ENCODE measurements at regions not wholly inside any gene's neighbourhood (a gene's known extent, or its start where the extent isn't known, plus 50 kb on each side); places are given as distances from the start of the nearest gene placed in this dataset.

GRCh38 chr4:115648786-115649185, 535.4 kb upstream of the NDST4 start:
- no peaks in the 10 kb centered on the region for H3K9me3 ChIP-seq
- in situ Hi-C loops (cut with MboI; ENCODE audit: low pct_ligation_motif_present in 1 of 4, low pct_unique_long_range_greater_than_20kb in 1 of 4, low sequenced_read_pairs in 3 of 4) = no loop called here
- H3K4me1 ChIP-seq = no peaks in the 10 kb centered on the region
- TF ChIP-seq CTCF (IDR thresholded peaks at IDR 0.05) = no peak
- no peak for TF ChIP-seq EP300 (IDR thresholded peaks at IDR 0.05; ENCODE audit: low read depth)
- TF ChIP-seq POLR2AphosphoS5 (IDR thresholded peaks at IDR 0.05) = no peak
- no peak for TF ChIP-seq POLR2A (IDR thresholded peaks at IDR 0.05)
- H3K27me3 ChIP-seq = no peaks in the 10 kb centered on the region
- intact Hi-C loops (cut with DNase I; ENCODE audit: low total_unique reads) = no loop called here
- no peaks in the 10 kb centered on the region for H3K36me3 ChIP-seq
- H3K27ac ChIP-seq = no peak overlapping the region
- no peak for DNase-seq
- no peak overlapping the region for H3K4me3 ChIP-seq
- 55 to 63% methylated on average over 1 of the region's 1 CpG for WGBS, 2 donors (ENCODE audit: low coverage in 1 of 2)

- intact Hi-C loops (cut with DNase I; ENCODE audit: low total_unique reads) (no loop called here), in situ Hi-C loops (cut with MboI; ENCODE audit: low pct_ligation_motif_present in 1 of 4, low pct_unique_long_range_greater_than_20kb in 1 of 4, low sequenced_read_pairs in 3 of 4) (no loop called here)
- 58 to 65% methylated on average over 3 of the region's 3 CpGs for WGBS, 2 donors (ENCODE audit: low coverage in 1 of 2)
Measured at GRCh38 chr4:115629270-115629669, 515.9 kb upstream of the NDST4 start.

GRCh38 chr4:115609631-115610030, 496.2 kb upstream of the NDST4 start:
- Histone ChIP-seq H3K4me1 (no peaks in the 10 kb centered on the region), H3K9me3 (no peaks in the 10 kb centered on the region), H3K27me3 (no peaks in the 10 kb centered on the region), H3K27ac (no peak overlapping the region), H3K36me3 (no peaks in the 10 kb centered on the region), H3K4me3 (no peak overlapping the region)
- 78 to 91% methylated on average over 2 of the region's 2 CpGs for WGBS, 2 donors (ENCODE audit: low coverage in 1 of 2)
- DNase-seq = no peak
- in situ Hi-C loops (cut with MboI; ENCODE audit: low pct_ligation_motif_present in 1 of 4, low pct_unique_long_range_greater_than_20kb in 1 of 4, low sequenced_read_pairs in 3 of 4) (no loop called here), intact Hi-C loops (cut with DNase I; ENCODE audit: low total_unique reads) (no loop called here)
- TF ChIP-seq EP300 (IDR thresholded peaks at IDR 0.05; ENCODE audit: low read depth) (no peak), CTCF (IDR thresholded peaks at IDR 0.05) (no peak)

More at GRCh38 chr4:115629270-115629669, 515.9 kb upstream of the NDST4 start:
- Histone ChIP-seq H3K27me3 (no peaks in the 10 kb centered on the region), H3K4me1 (no peaks in the 10 kb centered on the region), H3K27ac (no peak overlapping the region), H3K36me3 (no peaks in the 10 kb centered on the region), H3K4me3 (no peak overlapping the region), H3K9me3 (no peaks in the 10 kb centered on the region)
- TF ChIP-seq EP300 (IDR thresholded peaks at IDR 0.05; ENCODE audit: low read depth) (no peak), POLR2A (IDR thresholded peaks at IDR 0.05) (no peak), POLR2AphosphoS5 (IDR thresholded peaks at IDR 0.05) (no peak), CTCF (IDR thresholded peaks at IDR 0.05) (no peak)
- no peak for DNase-seq

GRCh38 chr4:115607311-115607710, 493.9 kb upstream of the NDST4 start:
- in situ Hi-C loops (cut with MboI; ENCODE audit: low pct_ligation_motif_present in 1 of 4, low pct_unique_long_range_greater_than_20kb in 1 of 4, low sequenced_read_pairs in 3 of 4) = no loop called here
- WGBS, 2 donors (ENCODE audit: low coverage in 1 of 2) = 62 to 80% methylated on average over 3 of the region's 3 CpGs

More at GRCh38 chr4:115607311-115607710, 493.9 kb upstream of the NDST4 start:
- no peak for TF ChIP-seq POLR2A (IDR thresholded peaks at IDR 0.05)
- no peak for TF ChIP-seq CTCF (IDR thresholded peaks at IDR 0.05)
- TF ChIP-seq POLR2AphosphoS5 (IDR thresholded peaks at IDR 0.05) = no peak
- DNase-seq = no peak
- Histone ChIP-seq H3K27me3 (no peaks in the 10 kb centered on the region), H3K27ac (no peak overlapping the region), H3K36me3 (no peaks in the 10 kb centered on the region), H3K4me3 (no peak overlapping the region), H3K4me1 (no peaks in the 10 kb centered on the region), H3K9me3 (no peaks in the 10 kb centered on the region)
- intact Hi-C loops (cut with DNase I; ENCODE audit: low total_unique reads) = no loop called here

All from transverse colon (tissue), 4 donors.